ENCODE measurements at regions not wholly inside any gene's neighbourhood (a gene's known extent, or its start where the extent isn't known, plus 50 kb on each side); places are given as distances from the start of the nearest gene placed in this dataset.

DNA sequence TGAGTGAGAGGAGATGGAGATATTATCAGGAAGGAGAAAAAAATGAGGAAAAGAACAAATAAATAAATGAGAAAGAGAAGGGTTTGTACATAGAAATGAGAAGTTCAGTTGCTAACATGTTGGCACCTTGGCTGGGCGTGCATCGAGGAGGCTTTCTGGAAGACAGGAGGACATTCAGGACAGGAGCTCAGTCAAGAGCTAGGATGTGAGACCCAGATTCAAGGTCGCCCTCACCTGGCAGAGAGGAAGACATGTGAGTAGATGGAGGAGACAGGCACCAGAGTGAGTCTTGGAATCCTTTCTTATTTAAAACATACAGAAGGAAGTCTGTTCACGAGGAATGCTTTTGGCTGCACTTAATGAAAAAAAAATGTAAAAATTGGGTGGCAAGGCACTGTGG is 640.9 kb downstream of the NPHP4 start:
- DNase-seq = no peak

DNA sequence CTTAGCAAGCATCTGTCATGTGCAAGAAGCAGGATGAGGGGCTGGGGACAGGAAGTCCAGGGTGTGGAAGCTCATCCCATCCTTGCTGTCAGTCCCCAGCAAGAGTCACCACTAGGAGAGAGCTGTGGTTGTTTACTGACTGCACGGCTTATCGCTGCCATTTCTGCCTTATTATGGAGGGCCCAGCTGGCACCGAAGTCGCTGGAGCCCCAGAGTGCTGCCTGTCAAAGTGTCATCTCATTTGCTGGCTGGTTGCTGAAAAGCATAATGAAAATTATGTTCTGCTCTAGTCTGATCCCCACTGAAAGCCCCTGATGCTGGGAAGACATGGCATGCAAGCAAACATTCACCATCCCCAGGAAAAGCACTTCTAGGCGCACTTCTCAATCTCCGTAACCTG is 642.7 kb downstream of the NPHP4 start:
- DNase-seq = no peak

DNA sequence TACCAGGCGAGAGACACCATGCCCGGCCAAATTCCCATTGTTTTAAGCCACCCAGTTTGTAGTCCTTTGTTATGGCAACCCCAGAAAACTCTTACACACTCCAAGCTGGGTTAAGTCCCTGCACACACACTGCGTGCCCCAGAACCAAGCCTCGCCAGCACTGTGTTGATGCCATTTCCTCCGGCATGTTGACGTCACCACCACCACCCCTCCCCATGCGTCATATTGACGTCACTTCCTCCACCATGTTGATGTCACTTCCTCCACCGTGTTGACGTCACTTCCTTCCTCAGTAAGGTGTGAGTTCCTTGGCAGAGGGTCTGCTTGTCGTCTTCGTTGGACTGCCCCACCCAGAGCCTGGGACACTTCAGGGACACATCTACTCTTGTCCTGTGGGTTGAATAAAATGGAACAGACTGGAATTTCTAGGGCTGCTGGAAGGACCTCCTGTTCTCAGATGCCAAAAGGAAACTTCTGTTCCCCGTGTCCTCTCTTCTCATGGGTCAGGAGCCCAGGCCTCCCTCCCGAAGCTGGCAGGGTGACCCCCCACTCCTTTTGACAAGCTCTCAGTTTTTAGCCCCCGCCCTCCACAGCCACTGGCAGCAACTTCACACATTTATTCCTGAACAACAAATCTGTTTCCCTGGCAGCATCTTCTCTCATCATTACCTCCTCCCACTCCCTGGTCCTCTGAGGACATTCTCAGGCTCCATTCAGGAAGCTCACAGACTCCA is 643.3 kb downstream of the NPHP4 start:
- DNase-seq = no peak

DNA sequence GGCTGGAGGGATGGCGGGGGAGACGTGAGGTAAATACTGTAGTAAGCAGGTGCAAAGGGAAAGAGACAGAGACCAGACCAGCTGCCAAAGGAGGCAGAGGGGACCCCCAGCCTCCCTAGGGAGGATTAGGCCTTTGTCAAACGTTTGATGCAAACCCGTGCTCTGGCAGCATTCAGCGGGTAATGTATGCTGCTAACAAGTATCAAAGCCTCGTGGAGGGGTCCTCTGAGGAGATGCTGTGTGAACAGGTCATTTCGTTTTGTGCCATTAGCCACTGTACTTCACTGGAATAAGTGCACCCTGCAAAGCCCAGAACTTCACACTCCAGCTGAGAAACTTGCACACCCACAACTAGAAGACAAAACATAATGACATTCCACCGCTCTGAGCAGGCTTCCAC is 644.5 kb downstream of the NPHP4 start:
- DNase-seq = no peak

DNA sequence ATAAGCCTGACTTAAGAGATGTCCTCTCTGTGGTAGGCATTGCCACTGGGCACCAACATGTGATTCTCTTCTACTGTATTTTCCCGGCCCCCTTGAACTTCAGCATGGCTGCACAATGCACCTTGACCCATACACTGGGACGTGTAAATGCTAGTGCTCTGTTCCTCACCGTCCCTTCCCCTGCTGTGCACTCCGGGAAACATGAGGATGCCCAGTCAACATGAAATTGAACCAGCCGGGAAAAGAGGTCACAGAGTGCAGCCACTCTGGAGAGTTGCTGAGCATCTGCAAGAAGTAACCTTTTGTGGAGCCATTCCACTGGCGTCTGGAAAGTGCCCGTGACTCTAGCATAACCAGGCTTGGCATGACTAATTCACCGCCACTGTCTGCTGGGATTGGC is 646.7 kb downstream of the NPHP4 start:
- DNase-seq = no peak

- no peak for DNase-seq
These were observed 648.8 kb downstream of the NPHP4 start for GRCh38 chr1:5343256-5344020.

DNA sequence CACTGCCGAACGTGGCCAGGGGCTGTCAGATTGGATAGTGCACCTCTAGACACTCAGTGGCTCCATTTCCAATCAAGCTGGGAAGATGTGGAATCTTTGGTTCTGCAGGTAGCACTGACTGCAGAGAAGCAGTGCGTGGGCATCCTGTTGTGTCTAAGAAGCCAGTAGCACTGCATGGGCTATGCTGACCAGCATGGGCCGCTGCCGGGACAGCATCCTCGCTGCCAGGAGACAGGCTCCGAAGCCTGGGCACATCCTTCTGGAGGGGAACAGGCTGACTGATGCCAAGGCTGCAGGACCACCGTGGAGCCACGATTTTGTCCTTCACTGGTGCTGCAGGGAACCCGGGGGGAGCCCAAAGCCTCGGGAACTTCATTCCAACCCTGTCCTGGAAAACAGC is 649.4 kb downstream of the NPHP4 start:
- no peak for DNase-seq

- no peak for DNase-seq
These were observed 650.1 kb downstream of the NPHP4 start for GRCh38 chr1:5342172-5342571.

GRCh38 chr1:5341471-5341870 is 650.8 kb downstream of the NPHP4 start:
- no peak for DNase-seq

- no peak for DNase-seq
These were observed 651.6 kb downstream of the NPHP4 start for GRCh38 chr1:5340560-5341130.

DNA sequence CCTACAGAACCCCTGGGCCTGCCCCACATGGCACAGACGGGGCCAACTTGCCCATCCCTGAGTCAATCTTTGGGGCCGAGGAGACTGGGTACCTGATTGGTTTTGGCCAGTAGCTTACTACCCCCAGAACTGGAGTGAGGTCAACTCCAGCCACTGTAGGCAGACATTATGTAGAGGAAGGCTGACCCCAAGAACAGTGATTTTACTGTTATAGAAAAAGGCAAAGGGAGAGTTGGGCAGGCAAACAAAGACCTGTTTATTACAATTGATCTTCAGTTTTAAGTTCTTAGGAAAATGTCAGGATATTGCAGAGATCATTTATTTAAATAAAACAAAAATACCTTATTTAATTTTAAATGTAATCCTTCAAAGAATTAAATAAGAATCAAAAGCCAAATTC is 653.8 kb downstream of the NPHP4 start:
- DNase-seq = no peak

DNA sequence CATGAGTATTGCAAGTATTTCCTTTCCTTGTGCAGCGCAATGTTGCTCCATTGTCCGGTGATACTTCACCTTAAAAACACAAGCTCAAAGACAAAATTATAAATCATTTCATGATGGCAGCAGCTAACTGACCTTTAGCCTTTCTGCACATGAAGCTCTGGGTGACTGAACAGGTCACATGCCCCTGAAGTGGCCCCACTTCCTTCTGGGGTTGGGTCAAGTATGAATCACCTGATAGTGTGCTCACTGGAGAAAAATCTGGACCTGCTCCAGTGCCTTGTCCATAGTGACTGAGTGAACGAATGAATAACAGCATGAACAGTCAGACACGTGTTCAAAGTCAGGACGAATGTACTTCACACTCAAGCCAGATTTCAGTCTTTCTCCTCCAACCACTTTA is 658.9 kb downstream of the NPHP4 start:
- no peak for DNase-seq

DNA sequence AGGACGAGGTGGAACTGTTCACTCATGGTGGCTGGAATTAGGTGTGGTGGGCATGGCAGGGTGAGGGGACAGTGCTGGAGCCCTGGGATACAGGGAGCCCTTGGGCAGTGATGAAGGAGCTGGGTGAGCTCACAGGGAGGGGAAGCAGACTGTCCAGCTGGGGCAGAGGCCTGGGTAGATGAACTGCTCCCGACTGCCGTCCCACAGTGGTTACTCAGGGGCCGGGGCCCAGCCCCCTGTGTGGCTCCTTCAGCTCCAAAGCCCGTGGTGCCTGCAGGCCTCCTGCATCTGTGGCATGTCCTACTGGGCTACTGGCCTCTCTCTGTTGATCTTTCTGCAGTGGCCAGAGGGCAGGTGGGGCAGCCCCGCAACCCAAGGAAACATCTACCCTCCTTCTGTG is 661.1 kb downstream of the NPHP4 start:
- no peak for DNase-seq

DNA sequence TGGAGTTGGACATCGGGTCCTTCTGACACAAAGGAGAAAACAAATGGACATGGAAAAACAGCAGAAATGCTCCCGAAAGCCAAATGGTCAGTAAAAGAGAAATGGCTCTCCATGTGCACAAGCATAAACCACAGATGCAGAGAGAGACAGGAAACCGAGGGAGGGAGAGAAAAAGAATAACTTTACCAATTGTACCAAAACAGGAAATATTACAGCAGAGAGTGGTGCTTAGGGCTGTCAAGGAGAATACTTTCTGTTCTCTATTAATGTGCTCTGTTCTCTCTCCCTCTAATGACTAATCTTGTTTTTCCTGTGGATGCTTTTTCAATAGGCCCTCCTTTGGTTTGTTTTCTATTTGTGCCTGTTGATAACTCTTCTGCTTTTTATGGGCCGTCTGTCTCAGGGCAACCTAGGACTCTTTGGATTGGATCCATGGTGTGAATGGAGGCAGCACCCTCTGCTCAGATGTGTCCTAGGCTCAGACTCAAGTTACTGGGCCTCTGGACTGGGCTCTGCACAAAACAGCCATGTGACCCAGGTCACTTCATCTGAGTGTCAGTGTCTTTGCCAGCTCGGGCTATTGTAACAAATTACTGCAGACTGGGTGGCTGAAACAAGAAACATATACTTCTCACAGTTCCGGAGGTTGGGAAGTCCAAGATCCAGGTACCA is 663.0 kb downstream of the NPHP4 start:
- no peak for DNase-seq

DNA sequence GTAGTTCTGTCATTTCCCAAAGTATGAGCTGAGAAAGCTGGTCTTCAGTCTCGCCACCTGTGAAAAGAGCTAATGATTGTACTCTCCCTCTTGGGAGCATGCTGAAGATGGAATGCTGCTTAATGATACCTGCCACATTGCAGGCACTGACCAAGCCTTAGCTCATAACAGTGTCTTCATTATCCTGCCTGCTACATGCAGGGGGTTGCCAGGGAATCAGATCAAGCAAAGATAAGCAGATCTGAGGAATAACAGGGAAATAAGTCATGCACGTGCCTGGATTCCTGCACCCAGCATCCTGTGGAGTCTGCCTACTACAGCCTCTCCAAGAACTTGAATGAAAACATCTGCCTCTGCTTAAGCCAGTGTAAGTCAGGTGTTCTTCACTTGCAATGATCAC is 667.3 kb downstream of the NPHP4 start:
- DNase-seq = no peak

- no peak for DNase-seq
These were observed 663.9 kb downstream of the AJAP1 start for GRCh38 chr1:5318143-5318816.

DNA sequence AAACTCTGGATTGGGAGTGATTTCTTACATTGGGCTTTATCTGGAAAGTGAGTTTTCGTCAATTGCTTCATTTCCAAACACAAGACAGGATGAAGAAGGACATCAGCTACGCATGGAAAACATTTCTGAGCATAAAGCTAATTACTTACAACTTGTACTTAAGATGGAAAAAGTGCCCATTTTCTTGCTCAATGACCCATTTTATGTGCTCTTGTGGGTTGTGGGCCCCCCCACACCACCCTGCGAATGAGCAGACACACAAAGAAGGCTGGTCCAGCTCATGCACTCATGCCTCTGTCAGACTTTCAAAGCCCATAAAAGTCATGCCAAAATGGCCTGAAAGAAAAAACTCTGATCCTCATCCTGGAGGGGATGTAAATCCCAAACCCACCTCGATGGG is 663.0 kb downstream of the AJAP1 start:
- DNase-seq = no peak

GRCh38 chr1:5312862-5313261 is 658.5 kb downstream of the AJAP1 start:
- DNase-seq = no peak

- no peak for DNase-seq
These were observed 657.9 kb downstream of the AJAP1 start for GRCh38 chr1:5312293-5312674.

GRCh38 chr1:5311634-5312292 is 657.4 kb downstream of the AJAP1 start:
- DNase-seq = no peak

DNA sequence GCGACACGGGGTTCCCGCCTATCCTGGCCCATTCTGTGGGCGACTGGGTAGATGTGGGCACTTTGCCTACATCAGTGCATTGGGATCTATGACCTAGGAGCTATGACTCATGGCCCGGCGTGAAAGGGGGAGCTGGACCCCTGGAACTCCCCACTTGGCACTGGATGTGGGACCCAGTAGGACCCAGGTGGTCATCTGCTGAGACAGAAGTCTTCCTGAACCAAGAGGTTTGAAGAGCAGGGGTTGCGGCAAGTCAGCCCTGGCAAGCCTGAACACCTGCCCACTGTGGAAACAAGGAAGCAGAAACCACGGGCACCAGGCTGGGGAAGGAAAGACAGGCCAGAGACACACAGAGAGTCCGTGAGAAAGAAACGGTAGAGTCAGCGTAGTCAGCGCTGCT is 656.7 kb downstream of the AJAP1 start:
- DNase-seq = no peak

- no peak for DNase-seq
These were observed 653.8 kb downstream of the AJAP1 start for GRCh38 chr1:5308249-5308648.

DNA sequence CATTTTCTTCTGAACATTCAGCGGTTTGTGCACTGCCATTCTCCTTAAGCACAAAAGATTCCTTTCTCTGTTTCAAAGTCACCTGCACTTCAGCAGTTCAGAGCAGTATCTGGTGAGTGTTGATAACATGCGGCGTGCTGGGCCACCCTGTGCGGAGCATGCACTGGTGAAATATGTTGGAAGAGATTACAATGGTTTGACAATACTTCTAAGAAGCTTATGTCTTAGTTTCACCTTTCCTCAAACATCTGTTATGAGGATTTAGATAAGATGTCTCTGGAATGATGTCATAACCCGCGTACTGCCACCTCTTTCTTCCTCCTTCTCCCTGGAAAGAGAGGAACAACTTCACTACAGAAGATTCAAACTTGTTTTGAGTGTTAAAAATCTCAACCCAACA is 650.3 kb downstream of the AJAP1 start:
- no peak for DNase-seq
